B cell (primary cell): ENCODE measurements at regions not wholly inside any gene's neighbourhood (a gene's known extent, or its start where the extent isn't known, plus 50 kb on each side); places are given as distances from the start of the nearest gene placed in this dataset.

Experiments used
- ATAC-seq: fragments of 200-7000 bp; cut with Tn5 transposase; one replicate; pipeline ENCODE4 v1.10.0; 2021; ENCODE audit warnings: low read depth, mild to moderate bottlenecking, moderate number of reproducible peaks, moderate library complexity
- CTCF ChIA-PET: fragments of 350-600 bp; sonication (Branson Sonifier 250); formaldehyde crosslinking; loops from one replicate; lab custom pipeline; 2021; ENCODE audit warnings: antibody characterized with exemption, inconsistent platforms; lab: Charles Lee
- POLR2A ChIA-PET: fragments of 350-600 bp; sonication (Branson Sonifier 250); formaldehyde crosslinking; loops from one replicate; lab custom pipeline; 2021; ENCODE audit warnings: antibody characterized with exemption; lab: Charles Lee
- DNase-seq: peaks from one replicate; pipeline ENCODE4 v3.0.0; 2013
- H2AFZ ChIP-seq: 2 replicates; pipeline ENCODE4 v1.6.1; 2012; ENCODE audit warnings: mild to moderate bottlenecking, low read depth, low read length; ENCODE audit not compliant: insufficient read depth, poor library complexity, severe bottlenecking
- H3K27ac ChIP-seq, 2 donors: 1 replicate in 1 of 2; 2 replicates in 1 of 2; pipeline ENCODE4 v1.5.1; 2012 to 2013; ENCODE audit warnings: low read length in 2 of 2, mild to moderate bottlenecking in 2 of 2, moderate library complexity in 1 of 2
- H3K27me3 ChIP-seq, 4 experiments: fragments of 200-600 bp in 1 of 4; sonication (generic) in 1 of 4; replicated peaks in 1 of 4; 1 replicate in 2 of 4; 2 replicates in 2 of 4; pipeline versions ENCODE4 v1.6.1 to v1.7.0; 2013 to 2016; ENCODE audit warnings: low read length in 3 of 4, mild to moderate bottlenecking in 2 of 4, mixed read lengths in 1 of 4, moderate library complexity in 1 of 4; ENCODE audit not compliant: insufficient read depth in 4 of 4, control insufficient read depth in 3 of 4; ENCODE audit errors: control extremely low read depth in 1 of 4
- H3K36me3 ChIP-seq, 2 experiments: replicated peaks in 1 of 2; 1 replicate in 1 of 2; 2 replicates in 1 of 2; pipeline versions ENCODE4 v1.6.1 to v1.7.1; 2013; ENCODE audit warnings: low read length in 1 of 2; ENCODE audit not compliant: insufficient read depth in 2 of 2, control insufficient read depth in 1 of 2; ENCODE audit errors: control extremely low read depth in 1 of 2, extremely low read depth in 1 of 2
- H3K4me1 ChIP-seq, 2 donors: fragments of 200-600 bp in 1 of 2; sonication (generic) in 1 of 2; 1 replicate in 1 of 2; 2 replicates in 1 of 2; pipeline versions ENCODE4 v1.5.1 to v1.6.1; 2013 to 2017; ENCODE audit warnings: low read length in 2 of 2; ENCODE audit not compliant: control insufficient read depth in 2 of 2, insufficient read depth in 2 of 2
- H3K4me2 ChIP-seq: replicated peaks from 2 replicates; pipeline ENCODE3; 2012; ENCODE audit warnings: mild to moderate bottlenecking, low read depth, low read length; ENCODE audit not compliant: poor library complexity, severe bottlenecking
- H3K4me3 ChIP-seq, 5 experiments: fragments of 200-600 bp in 1 of 5; sonication (generic) in 1 of 5; 1 replicate in 3 of 5; 2 replicates in 2 of 5; pipeline versions ENCODE4 v1.5.1 to v1.7.0; 2011 to 2016; ENCODE audit warnings: low read length in 4 of 5, mild to moderate bottlenecking in 4 of 5, low read depth in 2 of 5, control low read depth in 1 of 5, moderate library complexity in 1 of 5; ENCODE audit not compliant: insufficient read depth in 1 of 5; ENCODE audit errors: control extremely low read depth in 1 of 5, extremely low read depth in 1 of 5
- H3K79me2 ChIP-seq: fragments of 200-600 bp; sonication (generic); one replicate; pipeline ENCODE4 v1.6.0; 2016; ENCODE audit warnings: low read length; ENCODE audit not compliant: control insufficient read depth, insufficient read depth
- H3K9ac ChIP-seq: fragments of 200-600 bp; sonication (generic); 2 replicates; pipeline ENCODE4 v1.6.1; 2017; ENCODE audit warnings: mild to moderate bottlenecking, low read length, moderate library complexity
- H3K9me3 ChIP-seq, 3 donors: one replicate each; pipeline versions ENCODE4 v1.6.1 to v1.7.1; 2013; ENCODE audit warnings: low read length in 2 of 3; ENCODE audit not compliant: control insufficient read depth in 2 of 3, insufficient read depth in 1 of 3; ENCODE audit errors: control extremely low read depth in 1 of 3
- H4K20me1 ChIP-seq: 2 replicates; pipeline ENCODE4 v1.6.0; 2012; ENCODE audit warnings: mild to moderate bottlenecking, low read length; ENCODE audit not compliant: insufficient read depth, control insufficient read depth, poor library complexity, severe bottlenecking
- H3K27ac Mint-ChIP-seq: one replicate; pipeline ENCODE4 v1.8.0; 2021; ENCODE audit warnings: mixed read lengths
- H3K27me3 Mint-ChIP-seq: one replicate; pipeline ENCODE4 v1.8.0; 2021; ENCODE audit warnings: mixed read lengths
- H3K4me1 Mint-ChIP-seq: one replicate; pipeline ENCODE4 v1.8.0; 2021; ENCODE audit warnings: mixed read lengths
- H3K4me3 Mint-ChIP-seq: one replicate; pipeline ENCODE4 v1.8.0; 2021; ENCODE audit warnings: mixed read lengths
- H3K9me3 Mint-ChIP-seq: one replicate; pipeline ENCODE4 v1.8.0; 2022; ENCODE audit warnings: mixed read lengths; ENCODE audit not compliant: insufficient read depth
- EZH2 ChIP-seq: IDR thresholded peaks from 2 replicates; pipeline ENCODE4 v1.6.1; 2012; ENCODE audit warnings: borderline replicate concordance, low read depth, mild to moderate bottlenecking, moderate library complexity, low read length; ENCODE audit not compliant: insufficient read depth, poor library complexity, severe bottlenecking
- WGBS: methylation state at CpG from one replicate; pipeline ENCODE4 v1.1.5; 2013; ENCODE audit warnings: missing lambda C conversion rate; ENCODE audit not compliant: insufficient coverage; 5-methylcytosine and 5-hydroxymethylcytosine counted together
- intact Hi-C: fragments of 100-400 bp; cut with micrococcal nuclease; formaldehyde crosslinking; loops from one replicate; pipeline ENCODE4 v1.10.0; 2022
- TF ChIP-seq, protein P1 (sequence below): fragments of 200-600 bp; IDR thresholded peaks from one replicate; pipeline ENCODE4 v1.8.0; 2022; ENCODE audit warnings: antibody characterized with exemption, mild to moderate bottlenecking

DNA sequence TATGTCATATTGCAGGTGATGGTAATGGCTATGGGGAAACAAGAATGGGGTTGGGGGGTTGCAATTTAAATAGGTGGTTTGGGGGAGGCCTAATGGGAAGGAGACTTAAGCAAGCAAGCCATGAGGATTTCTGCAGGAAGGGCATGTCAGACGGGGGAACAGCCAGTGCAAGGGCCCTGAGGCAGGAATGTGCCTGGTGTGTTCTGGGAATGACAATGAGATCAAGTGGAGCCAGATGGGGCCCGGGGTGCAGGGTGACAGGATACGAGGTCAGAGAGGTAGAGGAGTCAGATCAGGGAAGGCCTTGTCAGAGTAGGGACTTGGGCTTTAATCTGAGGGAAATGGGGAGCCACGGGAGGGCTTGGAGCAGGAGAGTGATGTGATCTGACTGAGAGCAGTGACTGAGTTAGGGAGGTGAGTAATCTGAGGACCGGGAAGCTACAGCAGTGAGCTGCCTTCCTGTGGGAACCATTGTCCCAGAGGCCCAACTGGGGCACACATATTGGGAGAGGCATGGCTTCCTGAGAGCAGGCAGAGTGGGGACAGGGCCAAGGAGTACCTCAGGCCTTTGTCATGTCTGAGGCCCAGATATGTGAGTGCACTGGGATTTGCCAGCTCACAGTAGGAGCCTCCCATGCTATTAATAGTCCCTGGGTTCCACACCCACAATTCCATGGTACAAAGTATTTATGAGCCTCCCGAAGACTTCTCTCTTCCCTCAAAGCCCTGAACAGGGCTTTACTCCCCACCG is 139.8 kb downstream of the BCOR start:
- POLR2A ChIA-PET = no interaction called here
- H4K20me1 ChIP-seq = no peaks in the 10 kb centered on the region
- H3K36me3 ChIP-seq = no peaks in the 10 kb centered on the region
- peaks cover 2% of the 10 kb centered on the region for H3K4me1 Mint-ChIP-seq
- H3K4me2 ChIP-seq = no peak overlapping the region
- no peaks in the 10 kb centered on the region for H3K9me3 Mint-ChIP-seq
- H2AFZ ChIP-seq = no peak overlapping the region
- intact Hi-C loops = no loop called here
- H3K9me3 ChIP-seq = no peaks in the 10 kb centered on the region
- H3K27ac ChIP-seq = no peak overlapping the region
- DNase-seq = no peak
- H3K27ac Mint-ChIP-seq = no peak overlapping the region
- H3K27me3 ChIP-seq = no peaks in the 10 kb centered on the region
- H3K27me3 Mint-ChIP-seq = no peaks in the 10 kb centered on the region
- no peak overlapping the region for H3K4me3 Mint-ChIP-seq
- H3K9ac ChIP-seq = no peak overlapping the region
- ATAC-seq = no peak
- 87% methylated on average over 6 of the region's 7 CpGs for WGBS
- no peak overlapping the region for H3K4me3 ChIP-seq
- CTCF ChIA-PET = no interaction called here
- no peaks in the 10 kb centered on the region for H3K79me2 ChIP-seq
- no peaks in the 10 kb centered on the region for H3K4me1 ChIP-seq
- TF ChIP-seq EZH2 = no peak
- TF ChIP-seq, protein P1, sequence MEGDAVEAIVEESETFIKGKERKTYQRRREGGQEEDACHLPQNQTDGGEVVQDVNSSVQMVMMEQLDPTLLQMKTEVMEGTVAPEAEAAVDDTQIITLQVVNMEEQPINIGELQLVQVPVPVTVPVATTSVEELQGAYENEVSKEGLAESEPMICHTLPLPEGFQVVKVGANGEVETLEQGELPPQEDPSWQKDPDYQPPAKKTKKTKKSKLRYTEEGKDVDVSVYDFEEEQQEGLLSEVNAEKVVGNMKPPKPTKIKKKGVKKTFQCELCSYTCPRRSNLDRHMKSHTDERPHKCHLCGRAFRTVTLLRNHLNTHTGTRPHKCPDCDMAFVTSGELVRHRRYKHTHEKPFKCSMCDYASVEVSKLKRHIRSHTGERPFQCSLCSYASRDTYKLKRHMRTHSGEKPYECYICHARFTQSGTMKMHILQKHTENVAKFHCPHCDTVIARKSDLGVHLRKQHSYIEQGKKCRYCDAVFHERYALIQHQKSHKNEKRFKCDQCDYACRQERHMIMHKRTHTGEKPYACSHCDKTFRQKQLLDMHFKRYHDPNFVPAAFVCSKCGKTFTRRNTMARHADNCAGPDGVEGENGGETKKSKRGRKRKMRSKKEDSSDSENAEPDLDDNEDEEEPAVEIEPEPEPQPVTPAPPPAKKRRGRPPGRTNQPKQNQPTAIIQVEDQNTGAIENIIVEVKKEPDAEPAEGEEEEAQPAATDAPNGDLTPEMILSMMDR = no peak

DNA sequence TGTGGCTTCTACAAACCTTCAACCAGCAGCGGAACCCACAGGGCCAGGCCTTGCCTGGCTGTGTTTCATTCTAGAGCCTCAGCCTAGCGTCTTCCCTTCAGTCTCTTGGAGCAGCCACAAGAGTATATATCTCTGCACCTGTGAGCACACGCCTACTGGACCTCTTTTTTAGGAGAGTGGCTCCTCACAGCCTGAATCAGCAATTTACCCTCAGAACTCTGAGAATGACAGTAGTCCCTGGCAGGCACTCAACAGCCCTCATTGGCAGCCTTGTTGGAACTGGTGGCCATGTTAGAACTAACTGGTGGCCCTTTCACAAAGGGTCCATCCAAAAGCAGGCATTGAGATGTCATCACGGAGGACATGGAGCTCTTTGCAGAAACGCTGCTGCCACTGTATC is 138.9 kb downstream of the BCOR start:
- CTCF ChIA-PET = no interaction called here
- no peak for ATAC-seq
- intact Hi-C loops = no loop called here
- peaks cover 2% of the 10 kb centered on the region for H3K4me1 Mint-ChIP-seq
- H3K27ac ChIP-seq = no peak overlapping the region
- H2AFZ ChIP-seq = no peak overlapping the region
- H3K4me1 ChIP-seq = no peaks in the 10 kb centered on the region
- no peaks in the 10 kb centered on the region for H3K27me3 Mint-ChIP-seq
- no peak overlapping the region for H3K9ac ChIP-seq
- H3K27ac Mint-ChIP-seq = no peak overlapping the region
- no peak for DNase-seq
- H3K79me2 ChIP-seq = no peaks in the 10 kb centered on the region
- POLR2A ChIA-PET = no interaction called here
- no peak overlapping the region for H3K4me3 Mint-ChIP-seq
- no peaks in the 10 kb centered on the region for H3K9me3 Mint-ChIP-seq
- no peaks in the 10 kb centered on the region for H3K36me3 ChIP-seq
- H3K27me3 ChIP-seq = no peaks in the 10 kb centered on the region
- H3K9me3 ChIP-seq = no peaks in the 10 kb centered on the region
- 100% methylated on average over 3 of the region's 5 CpGs for WGBS
- no peaks in the 10 kb centered on the region for H4K20me1 ChIP-seq
- no peak overlapping the region for H3K4me2 ChIP-seq
- H3K4me3 ChIP-seq = no peak overlapping the region
- TF ChIP-seq, protein P1 = no peak
- no peak for TF ChIP-seq EZH2
